ENCODE measurements at regions not wholly inside any gene's neighbourhood (a gene's known extent, or its start where the extent isn't known, plus 50 kb on each side); places are given as distances from the start of the nearest gene placed in this dataset.

GRCh38 chr18:78527984-78528383 lies 451.6 kb upstream of the SALL3 start:
- H3K4me3 ChIP-seq (ENCODE audit: low read length), result no peak overlapping the region

GRCh38 chr18:78528411-78529258 lies 451.0 kb upstream of the SALL3 start:
- H3K4me3 ChIP-seq (ENCODE audit: low read length), result no peak overlapping the region
- no peaks in the 10 kb centered on the region for H3K36me3 ChIP-seq (ENCODE audit: insufficient read depth, low read length)
- TF ChIP-seq RAD21 (conservative IDR thresholded peaks at IDR 0.05), result no peak
- TF ChIP-seq POLR2AphosphoS5 (IDR thresholded peaks at IDR 0.05), result no peak
- no peak for TF ChIP-seq MXI1 (conservative IDR thresholded peaks at IDR 0.05; ENCODE audit: poor library complexity, severe bottlenecking)
- TF ChIP-seq TAF1 (IDR thresholded peaks at IDR 0.05; ENCODE audit: low read depth), result no peak
- no peak for TF ChIP-seq SMC3 (conservative IDR thresholded peaks at IDR 0.05; ENCODE audit: poor library complexity)
- H2AFZ ChIP-seq (ENCODE audit: low read depth, low read length), result no peak overlapping the region
- H3K4me2 ChIP-seq (ENCODE audit: low read length), result no peak overlapping the region
- H3K79me2 ChIP-seq (replicated peaks; ENCODE audit: insufficient read depth, low read length), result no peaks in the 10 kb centered on the region
- no peaks in the 10 kb centered on the region for H3K27me3 ChIP-seq (ENCODE audit: insufficient read depth, low read depth, low read length)
- H3F3A ChIP-seq (ENCODE audit: insufficient read depth, low read length, poor library complexity, severe bottlenecking), result no peaks in the 10 kb centered on the region
- H3K9me3 ChIP-seq (ENCODE audit: low read length), result no peaks in the 10 kb centered on the region
- H3K9ac ChIP-seq (ENCODE audit: low read length), result no peak overlapping the region
- H3K9me2 ChIP-seq (ENCODE audit: insufficient read depth, low read length), result no peaks in the 10 kb centered on the region
- no peak overlapping the region for H3K27ac ChIP-seq (ENCODE audit: low read length)
- no peaks in the 10 kb centered on the region for H4K20me1 ChIP-seq (ENCODE audit: insufficient read depth)

More at GRCh38 chr18:78527984-78528383, 451.6 kb upstream of the SALL3 start:
- Histone ChIP-seq H3K27ac (ENCODE audit: low read length) (no peak overlapping the region), H3K4me2 (ENCODE audit: low read length) (no peak overlapping the region), H3K9me2 (ENCODE audit: insufficient read depth, low read length) (no peaks in the 10 kb centered on the region), H2AFZ (ENCODE audit: low read depth, low read length) (no peak overlapping the region), H3F3A (ENCODE audit: insufficient read depth, low read length, poor library complexity, severe bottlenecking) (no peaks in the 10 kb centered on the region), H3K36me3 (ENCODE audit: insufficient read depth, low read length) (no peaks in the 10 kb centered on the region), H3K9ac (ENCODE audit: low read length) (no peak overlapping the region), H4K20me1 (ENCODE audit: insufficient read depth) (no peaks in the 10 kb centered on the region), H3K79me2 (replicated peaks; ENCODE audit: insufficient read depth, low read length) (no peaks in the 10 kb centered on the region), H3K27me3 (ENCODE audit: insufficient read depth, low read depth, low read length) (no peaks in the 10 kb centered on the region), H3K9me3 (ENCODE audit: low read length) (peaks cover 3% of the 10 kb centered on the region)
- TF ChIP-seq POLR2AphosphoS5 (IDR thresholded peaks at IDR 0.05) (no peak), SMC3 (conservative IDR thresholded peaks at IDR 0.05; ENCODE audit: poor library complexity) (no peak), EZH2 (IDR thresholded peaks at IDR 0.05; ENCODE audit: borderline replicate concordance, insufficient read depth, low read length, poor library complexity, severe bottlenecking) (no peak), EP300 (conservative IDR thresholded peaks at IDR 0.05; ENCODE audit: poor library complexity, severe bottlenecking) (no peak), TAF1 (IDR thresholded peaks at IDR 0.05; ENCODE audit: low read depth) (no peak), MXI1 (conservative IDR thresholded peaks at IDR 0.05; ENCODE audit: poor library complexity, severe bottlenecking) (no peak), RAD21 (conservative IDR thresholded peaks at IDR 0.05) (no peak), CTCF (IDR thresholded peaks at IDR 0.05; ENCODE audit: poor library complexity, severe bottlenecking) (no peak)
- TF ChIP-seq, protein P1, sequence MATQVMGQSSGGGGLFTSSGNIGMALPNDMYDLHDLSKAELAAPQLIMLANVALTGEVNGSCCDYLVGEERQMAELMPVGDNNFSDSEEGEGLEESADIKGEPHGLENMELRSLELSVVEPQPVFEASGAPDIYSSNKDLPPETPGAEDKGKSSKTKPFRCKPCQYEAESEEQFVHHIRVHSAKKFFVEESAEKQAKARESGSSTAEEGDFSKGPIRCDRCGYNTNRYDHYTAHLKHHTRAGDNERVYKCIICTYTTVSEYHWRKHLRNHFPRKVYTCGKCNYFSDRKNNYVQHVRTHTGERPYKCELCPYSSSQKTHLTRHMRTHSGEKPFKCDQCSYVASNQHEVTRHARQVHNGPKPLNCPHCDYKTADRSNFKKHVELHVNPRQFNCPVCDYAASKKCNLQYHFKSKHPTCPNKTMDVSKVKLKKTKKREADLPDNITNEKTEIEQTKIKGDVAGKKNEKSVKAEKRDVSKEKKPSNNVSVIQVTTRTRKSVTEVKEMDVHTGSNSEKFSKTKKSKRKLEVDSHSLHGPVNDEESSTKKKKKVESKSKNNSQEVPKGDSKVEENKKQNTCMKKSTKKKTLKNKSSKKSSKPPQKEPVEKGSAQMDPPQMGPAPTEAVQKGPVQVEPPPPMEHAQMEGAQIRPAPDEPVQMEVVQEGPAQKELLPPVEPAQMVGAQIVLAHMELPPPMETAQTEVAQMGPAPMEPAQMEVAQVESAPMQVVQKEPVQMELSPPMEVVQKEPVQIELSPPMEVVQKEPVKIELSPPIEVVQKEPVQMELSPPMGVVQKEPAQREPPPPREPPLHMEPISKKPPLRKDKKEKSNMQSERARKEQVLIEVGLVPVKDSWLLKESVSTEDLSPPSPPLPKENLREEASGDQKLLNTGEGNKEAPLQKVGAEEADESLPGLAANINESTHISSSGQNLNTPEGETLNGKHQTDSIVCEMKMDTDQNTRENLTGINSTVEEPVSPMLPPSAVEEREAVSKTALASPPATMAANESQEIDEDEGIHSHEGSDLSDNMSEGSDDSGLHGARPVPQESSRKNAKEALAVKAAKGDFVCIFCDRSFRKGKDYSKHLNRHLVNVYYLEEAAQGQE (IDR thresholded peaks at IDR 0.05; ENCODE audit: borderline replicate concordance), result no peak
